HG03196 (cell line): ENCODE measurements at regions not wholly inside any gene's neighbourhood (a gene's known extent, or its start where the extent isn't known, plus 50 kb on each side); places are given as distances from the start of the nearest gene placed in this dataset.

Source experiments
- ATAC-seq: cut with Tn5 transposase; IDR thresholded peaks from one replicate; pipeline ENCODE4 v1.9.1; 2021; ENCODE audit not compliant: unreplicated experiment

DNA sequence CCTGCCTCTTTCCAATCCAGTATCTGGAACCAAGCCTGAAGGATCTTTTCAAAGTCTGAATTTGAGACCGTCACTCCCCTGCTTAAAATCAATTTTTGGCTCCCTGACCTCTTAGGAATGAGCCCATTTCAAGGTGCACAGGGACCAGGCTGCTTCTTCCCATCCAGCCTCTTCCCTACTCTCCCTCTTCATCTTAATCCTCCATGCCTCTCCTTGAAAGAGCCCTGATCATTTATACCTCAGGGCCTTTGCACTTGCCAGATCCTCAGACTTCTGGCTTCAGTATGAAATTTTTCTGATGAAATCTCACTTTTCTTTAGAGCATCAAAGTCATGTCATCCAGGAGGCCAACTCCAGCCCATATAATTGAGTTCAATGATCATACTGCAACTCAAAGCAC, 399.5 kb upstream of the CELF2 start:
- ATAC-seq = no peak

DNA sequence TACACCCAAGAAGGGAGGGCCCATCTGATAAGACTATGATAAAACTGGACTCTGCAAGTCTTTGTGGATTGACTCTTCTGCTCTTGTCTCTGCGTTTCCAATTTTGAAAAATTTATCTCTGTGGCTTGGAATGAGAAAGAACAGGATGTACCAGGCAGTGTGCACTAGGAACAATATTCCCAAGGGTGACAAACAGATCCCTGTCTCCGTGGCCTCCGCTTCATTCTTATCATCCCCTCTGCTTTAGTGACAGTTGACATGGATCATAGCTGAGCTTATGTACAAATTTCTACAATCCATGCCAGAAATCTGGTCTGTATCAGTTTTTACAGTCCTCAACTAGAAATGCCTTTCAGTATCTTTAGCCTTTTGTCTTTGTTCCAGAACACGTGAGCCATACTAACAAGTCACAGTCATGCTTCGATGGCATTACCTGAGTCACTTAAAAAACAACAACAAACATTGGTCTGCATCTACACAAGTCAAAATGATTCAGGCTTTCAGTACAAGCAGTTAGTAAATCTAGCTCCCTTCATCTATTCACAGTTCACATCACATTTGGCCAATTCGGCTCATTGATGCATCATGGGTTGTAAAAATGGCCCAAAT, 393.6 kb upstream of the CELF2 start:
- no peak for ATAC-seq

DNA sequence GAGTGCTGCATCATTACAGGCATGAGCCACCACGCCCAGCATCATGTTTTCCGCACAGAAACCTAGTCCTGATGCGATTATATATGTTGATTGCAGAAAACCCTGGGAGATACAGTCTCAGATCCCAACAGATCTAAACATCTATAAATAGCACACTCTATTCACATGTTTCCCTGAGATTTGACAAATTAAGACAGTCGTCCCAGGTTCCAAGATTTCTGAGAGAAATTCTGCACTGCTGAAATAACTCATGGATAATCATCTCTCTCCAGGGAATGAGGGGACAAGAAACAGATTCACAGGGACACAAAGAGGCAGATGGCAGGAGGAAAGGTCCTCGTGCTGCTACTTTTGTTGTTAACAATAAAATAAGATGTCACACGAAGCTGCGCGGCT, 393.1 kb upstream of the CELF2 start:
- no peak for ATAC-seq

DNA sequence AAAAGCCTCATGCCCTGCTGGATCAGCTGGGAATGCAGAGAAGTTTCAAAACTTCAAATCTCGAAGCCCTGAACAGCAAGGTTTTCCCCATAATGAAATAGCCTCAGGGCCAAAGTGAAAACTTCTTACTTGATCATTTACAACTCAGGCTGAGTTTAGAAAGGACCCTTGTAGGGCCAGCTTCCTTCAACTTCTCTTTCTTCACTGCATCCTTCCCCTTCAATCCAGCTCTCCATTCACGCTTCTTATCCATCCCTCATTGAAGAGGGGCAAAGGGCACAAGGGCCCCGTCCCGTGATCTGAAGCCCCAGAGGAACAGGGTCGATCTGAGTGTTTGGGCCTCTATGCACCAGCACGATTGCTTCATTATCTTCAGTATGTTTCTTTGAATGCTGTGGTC, 392.2 kb upstream of the CELF2 start:
- ATAC-seq = no peak

DNA sequence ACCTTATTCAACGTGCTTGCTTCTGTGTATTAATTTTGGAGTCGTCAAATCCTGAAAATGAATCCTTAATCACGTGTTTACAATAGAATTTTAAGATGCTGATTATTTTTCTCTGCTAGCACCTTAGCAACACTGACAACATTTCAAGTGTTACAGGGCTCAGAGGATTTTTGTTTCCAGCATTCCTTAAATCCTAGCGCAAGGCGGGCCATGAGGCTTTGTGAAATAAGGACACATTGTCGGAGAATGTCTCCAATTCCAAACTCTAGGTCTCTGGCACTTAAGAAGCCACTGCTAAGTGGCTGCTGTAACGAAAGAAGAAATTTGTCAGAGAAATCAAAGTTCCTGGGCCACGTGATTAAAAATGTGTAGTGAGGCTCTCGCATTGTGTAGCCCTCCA, 390.9 kb upstream of the CELF2 start:
- no peak for ATAC-seq

DNA sequence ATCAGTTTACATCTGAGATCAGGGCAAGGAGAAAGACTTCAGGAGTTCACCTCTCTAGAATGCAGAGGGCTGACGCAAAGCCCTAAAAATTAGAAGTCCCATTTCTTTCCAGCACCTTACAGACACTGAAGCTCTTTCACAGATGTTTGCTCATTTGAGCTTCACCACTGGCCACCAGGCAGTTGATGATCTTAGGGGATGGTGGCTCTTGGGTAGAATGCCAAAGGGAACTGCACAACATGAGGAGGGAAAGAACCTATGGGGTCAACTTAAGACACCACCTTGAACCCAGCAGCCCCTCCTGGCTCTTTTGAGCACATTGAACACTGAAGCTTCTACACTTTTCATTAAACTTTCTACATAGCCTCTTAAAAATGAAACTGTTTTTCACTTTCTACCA, 390.3 kb upstream of the CELF2 start:
- ATAC-seq = no peak

DNA sequence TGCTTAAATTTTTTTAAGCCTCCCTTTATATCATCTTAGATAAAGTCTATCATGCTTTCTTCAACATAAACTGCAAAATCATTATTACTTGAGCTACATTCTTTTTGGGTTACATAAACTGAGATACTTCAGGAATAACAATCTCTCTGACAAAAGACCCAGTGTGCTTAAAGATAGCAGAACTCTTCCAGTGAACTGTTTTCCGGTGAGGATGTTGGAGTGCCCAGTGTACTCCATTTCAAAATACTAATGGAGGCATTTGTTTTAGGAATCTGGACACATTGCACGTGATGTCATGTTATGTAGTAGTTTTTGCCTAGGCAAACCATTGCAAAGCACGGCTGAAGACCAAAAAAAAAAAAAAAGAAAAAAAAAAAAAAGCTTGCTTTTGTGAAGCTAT, 388.2 kb upstream of the CELF2 start:
- ATAC-seq = no peak

DNA sequence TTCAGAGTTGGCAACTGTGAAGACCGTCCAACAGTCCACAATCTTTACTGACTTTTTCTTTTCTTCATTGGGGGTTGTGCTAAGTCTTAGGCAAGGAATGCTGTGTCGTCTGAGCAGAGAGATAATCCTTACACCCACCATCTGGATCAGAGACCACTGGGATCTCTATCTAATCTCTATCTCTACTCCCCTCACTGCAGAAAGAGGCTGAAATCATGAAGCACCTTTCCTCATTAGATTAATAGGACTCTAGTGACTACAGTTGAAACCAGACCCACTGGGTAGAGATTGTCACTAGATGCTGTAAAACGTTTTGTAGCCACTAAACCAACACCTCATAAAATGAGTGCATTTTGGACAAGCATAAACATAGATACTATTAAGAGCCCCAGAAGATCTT, 387.4 kb upstream of the CELF2 start:
- no peak for ATAC-seq

DNA sequence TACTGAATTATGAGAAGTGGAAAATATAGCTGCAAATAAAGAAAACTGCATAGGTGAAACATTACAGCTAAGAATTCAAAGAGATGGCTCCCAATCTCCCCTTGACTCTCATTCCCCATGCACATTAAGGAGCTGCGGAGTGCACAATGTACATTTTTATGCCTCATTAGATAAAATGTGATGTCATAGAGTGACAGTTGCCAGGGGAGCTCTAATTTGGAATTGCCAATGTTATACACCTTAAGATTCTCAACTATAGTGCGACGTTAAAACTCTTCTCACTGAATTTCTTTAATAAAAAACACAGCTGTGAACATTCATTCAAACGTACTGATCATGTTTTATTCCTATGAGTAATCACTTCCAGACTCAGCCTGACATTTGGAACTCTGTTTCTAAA, 386.9 kb upstream of the CELF2 start:
- no peak for ATAC-seq

DNA sequence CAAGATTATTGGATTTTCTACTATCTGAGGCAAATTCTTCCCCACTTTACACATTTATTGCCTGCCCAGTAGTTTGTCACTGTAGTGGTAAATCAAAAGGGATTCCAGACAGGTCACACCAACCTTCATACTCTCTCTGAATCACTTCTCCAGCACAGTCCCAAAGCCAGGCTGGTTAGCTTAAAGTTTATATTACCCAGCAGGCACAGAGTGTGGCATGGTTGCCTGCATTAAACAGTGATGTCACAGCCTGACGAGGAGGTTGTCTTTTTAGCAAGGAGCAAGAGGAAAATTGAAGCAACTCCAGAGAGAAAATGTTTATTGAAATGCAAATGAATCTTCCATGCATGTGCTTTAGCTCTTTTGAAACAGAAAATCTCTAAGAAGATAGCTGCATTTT, 375.5 kb upstream of the CELF2 start:
- no peak for ATAC-seq

DNA sequence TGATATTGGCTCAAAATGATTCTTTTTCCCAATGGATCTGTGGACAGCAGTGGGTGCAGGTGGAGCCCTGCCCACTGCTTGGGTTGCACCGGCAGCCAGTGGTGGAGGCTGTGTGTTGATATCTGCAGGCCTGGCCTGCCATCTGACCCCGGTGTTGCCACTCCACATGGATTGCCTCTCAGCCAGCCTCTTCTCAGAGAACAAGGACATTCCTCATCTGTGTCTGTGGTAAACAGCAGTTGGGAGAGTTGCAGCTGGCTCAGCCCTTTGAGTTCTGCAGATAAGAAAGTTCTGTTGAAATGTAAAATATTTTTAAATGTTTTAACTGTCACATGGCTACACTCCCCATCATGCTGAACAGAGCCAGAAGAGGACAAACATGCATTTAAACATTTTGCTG, 374.9 kb upstream of the CELF2 start:
- ATAC-seq = no peak

DNA sequence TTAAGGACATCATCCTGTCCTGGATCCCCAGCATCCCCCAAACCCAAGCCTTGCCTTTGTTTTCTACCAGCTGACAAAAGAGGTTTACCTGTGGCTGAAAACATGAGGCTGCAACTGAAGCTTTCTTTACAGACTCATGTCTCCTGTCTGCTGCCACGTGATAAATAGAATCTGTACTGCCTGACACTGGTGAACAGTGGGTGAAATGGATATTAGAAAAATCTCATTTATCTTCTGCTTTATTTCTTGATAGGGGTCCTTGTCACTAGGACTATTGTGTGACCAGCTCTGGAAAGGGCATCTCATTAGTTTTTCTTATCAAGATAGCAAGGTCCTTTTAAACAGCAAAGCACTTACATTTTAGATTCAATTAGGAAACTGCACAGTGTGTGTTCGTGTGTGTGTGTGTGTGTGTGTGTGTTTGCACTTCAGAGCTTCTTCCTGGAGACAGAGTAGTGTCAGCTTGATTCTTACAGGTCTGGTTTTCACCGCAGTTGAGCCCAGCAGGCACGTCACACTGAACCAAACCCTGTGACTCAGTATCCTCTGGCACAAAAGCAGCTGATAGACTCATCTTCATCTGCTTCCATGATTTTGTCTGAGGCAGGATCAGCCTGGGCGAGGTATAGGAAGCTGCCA, 373.5 kb upstream of the CELF2 start:
- ATAC-seq = no peak

DNA sequence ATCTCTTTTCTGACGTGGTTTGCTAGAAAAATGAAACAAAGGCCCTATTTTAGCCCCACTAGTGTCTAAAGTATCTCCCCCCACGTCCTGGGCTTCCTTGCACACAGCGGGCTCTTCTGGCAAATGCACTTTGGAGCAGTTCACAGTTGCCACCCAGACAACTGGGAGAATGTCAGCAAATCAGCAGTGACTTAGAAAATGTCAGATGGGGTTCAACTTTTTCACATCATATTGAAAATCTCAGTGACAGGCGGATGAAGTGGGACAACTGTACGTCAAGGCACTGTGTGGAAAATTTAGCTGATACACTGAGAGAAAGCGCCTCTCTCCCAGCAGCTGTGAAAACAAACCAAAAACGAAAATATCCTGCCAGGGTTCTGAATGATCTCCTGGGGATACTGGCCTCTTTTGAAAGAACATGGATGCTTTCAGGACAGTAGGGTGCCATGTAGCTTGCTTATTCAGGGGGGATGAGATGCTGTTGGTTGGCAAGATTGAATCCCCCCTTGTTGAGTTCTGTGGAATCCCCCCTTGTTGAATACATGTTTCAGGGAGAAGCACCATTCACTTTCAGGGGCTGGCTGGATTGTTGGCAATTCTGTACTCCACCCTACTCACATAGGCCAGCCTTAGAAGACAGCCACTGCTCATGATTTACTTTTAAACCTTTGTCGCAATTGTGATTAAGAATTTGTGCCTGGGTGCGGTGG, 372.8 kb upstream of the CELF2 start:
- ATAC-seq = no peak

DNA sequence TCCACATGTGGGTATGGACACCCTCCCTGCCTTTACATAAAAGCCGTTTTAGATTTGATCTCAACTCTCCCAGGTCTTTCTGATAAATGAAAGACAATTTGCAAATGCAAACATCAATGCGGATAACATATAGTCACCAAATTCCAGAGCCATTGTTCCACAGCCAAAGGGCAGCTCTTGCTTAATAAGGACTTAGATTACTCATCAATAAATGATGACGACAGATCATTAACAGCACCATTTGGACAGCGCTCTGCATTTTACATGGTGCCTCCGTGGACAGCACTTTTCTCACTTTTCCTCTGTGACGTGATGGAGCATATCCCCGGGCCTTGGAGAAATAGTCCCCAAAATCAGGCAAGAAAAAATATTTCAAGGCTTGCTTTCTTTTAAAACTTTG, 370.3 kb upstream of the CELF2 start:
- no peak for ATAC-seq

DNA sequence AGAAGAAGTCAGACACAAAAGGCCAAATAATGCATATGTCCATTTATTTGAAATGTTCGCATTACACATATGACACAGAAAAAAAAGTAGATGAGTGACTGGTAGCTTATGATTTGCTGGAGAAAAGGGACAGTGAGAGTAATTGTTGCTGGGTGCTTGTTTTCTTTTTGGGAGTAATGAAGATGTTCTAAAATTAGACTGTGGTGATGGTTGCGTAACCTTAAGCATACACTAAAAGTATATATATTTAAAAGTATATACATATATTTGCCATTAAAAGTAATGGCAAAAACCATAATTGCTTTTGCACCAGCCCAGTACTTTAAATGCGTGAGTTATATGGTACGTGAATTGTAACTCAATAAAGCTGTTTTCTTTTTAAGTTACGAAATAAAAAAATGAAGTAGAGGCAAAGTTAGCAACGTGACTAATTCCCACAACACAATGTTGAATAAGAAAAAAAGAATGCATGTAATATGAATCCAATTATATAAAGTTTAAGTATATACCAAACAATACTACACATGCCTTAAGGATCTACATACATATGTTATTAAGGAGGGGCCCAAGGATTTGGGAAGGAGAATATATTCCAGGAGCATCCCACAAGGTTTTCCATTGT, 360.4 kb upstream of the CELF2 start:
- ATAC-seq = no peak

DNA sequence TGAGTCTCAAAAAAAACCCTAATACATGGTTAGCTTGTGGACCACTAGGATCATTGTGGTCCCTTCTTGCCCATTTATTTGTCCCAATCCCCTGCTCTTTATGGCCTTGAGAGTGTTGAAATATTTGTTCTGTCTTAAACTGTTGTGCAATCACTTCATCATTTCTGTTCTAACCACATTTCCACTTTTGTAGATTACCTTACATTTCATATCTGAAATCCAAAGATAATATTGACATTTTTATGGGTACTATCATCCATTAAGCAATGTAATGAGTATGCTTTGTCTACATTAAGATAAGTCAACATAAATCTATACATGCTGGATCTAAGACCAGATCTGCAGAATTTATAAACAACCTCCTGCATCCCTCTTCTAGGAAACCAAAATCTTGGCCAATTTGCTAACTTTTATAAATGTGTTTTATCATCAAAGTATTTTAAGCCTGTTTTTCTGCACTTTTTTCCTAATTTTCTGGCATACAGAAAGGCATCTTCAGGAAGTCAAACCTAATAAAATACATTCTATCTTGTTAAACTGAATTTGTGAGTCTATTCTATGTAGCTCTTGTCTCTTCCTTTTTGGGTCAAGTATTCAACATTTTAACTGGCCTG, 359.4 kb upstream of the CELF2 start:
- ATAC-seq = no peak

DNA sequence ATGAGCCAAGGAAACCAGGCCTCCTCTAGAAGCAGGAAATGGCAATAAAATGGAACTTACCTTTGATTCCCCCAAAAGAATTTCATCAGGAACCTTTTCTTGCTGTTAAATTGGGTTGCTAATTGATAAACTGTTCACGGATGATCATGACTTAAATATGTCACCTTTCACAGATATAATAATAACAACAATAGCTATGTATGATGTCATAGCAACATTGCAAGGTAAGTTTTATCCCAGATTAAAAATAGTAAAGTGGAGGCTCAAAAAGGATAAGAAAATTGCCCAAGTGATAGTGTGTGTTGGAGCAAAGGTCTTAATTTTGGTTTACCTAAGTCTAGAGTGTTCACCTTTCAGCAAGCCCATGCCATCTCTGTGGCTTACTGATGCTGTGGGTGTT, 357.6 kb upstream of the CELF2 start:
- ATAC-seq = no peak

DNA sequence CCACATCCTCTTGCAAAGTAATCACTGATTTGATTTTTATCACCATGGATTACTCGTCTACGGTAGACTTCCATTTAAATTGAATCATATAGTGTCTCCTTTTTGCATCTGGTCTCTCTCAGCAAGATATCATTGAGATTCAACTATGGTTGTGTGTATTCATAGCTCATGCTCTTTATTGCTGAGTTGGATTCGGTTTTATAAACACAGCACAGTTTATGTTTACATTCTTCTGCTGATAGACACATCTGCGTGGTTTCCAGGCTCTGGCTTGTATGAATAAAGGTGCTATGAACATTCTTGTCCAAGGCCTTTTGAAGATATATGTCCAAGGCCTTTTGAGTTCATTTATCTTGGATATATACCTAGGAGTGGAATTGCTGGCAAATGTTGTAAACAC, 356.5 kb upstream of the CELF2 start:
- ATAC-seq = no peak

DNA sequence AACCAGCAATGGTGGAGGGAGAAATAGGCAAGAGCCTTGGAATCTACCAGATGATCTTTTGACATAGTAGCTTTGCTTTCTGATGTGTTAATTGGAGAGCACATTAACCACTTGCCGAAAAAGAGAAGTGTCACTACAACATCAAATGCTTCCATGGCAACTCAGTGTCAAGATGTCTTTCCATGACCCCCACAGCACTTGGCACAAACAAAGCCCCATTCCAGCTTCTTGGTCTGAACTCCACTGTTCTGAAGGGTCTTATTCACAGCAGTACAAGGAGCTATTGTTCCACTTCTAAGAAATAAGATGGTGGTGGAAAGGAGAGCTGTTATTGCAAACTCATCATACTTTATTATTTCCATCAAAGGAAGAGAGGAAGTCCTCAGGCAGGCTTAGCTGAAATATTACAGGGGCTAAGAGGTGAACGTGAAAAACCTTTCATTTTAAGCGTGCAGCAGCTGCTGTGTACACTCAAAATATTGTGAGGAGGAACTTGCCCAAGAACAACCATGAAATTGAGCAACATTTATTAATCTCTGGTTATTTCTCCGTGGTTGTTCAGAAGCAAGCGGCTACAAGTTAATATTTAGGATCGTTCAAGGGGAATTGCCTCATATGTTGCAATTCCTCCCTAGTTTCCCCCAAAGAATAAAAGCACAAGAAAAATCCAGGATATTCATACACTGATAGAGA, 354.8 kb upstream of the CELF2 start:
- no peak for ATAC-seq

DNA sequence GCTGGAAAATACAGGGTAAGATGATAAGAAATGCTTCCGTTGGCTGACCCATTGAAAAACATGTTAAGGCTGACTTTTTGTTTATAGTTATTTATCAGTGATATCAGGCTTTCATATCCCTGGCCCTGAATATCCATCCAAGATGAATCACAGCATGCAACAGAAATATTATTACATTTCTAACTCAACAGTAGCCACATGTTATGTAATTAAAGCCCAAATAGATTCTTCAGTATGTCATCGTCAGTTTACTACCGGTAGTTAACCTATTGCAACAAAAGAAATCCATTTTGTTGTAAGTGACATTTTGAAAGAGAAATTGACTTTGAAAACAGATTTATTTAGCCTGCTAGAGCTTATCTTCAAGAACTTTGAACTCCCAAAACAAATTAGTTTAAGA, 354.1 kb upstream of the CELF2 start:
- no peak for ATAC-seq

DNA sequence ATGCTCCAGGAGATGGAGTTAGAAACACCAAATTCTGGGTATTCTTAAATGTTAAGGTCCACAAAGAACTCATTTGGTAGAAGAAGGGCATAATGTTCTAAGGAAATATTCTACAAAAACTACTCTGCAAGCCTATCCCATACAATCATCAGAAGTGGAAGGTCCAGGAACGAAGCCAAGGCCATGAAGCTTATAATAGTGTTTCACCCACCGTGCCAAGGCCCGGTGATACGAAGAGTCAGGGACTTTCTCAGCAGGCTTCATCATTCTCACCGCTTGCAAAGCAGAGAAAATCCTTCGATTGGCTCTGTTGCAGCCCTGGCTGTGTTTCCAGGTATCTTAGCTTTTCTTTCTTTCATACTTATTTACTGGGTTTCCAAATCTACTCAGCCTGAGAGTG, 351.9 kb upstream of the CELF2 start:
- no peak for ATAC-seq
